ENCODE measurements at regions not wholly inside any gene's neighbourhood (a gene's known extent, or its start where the extent isn't known, plus 50 kb on each side); places are given as distances from the start of the nearest gene placed in this dataset.
"Not testable (repeated sequence)": the region's sequence is repeated elsewhere in the genome, so short reads cannot be mapped to it uniquely, and the experiment has no call there.

DNA sequence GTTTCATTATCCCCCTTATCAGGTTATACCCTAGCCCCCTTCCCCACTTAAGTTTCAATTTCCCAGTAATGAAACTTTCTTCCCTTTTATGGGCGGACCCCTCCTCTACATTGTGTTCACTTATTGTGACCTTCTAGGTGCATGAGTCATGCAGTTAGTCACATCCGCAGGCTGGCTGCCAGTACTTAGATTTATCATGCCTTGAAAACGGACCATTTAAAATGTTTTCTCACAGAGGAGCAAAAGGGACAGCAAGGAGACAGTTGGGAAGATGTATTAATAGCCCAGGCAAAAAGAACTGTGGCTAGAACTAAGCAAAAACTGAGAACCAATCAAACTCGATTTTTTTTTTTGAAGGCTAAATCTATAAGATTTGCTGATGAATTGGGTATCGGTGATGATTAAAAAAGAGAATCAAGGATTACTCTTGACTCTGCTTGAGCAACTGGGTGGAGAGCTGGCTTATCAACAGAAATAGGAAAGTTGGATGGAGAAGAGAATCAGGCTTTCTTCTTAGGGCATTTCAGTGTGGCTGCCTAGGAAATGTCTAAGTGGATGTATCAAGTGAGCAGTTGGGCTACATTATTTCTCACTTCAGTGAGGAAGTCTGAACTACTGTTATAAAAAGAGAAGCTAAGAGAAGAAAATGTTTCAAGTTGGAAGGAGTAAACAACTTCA lies 615.0 kb downstream of the HINT1 start:
- DNase-seq, result no peak

DNA sequence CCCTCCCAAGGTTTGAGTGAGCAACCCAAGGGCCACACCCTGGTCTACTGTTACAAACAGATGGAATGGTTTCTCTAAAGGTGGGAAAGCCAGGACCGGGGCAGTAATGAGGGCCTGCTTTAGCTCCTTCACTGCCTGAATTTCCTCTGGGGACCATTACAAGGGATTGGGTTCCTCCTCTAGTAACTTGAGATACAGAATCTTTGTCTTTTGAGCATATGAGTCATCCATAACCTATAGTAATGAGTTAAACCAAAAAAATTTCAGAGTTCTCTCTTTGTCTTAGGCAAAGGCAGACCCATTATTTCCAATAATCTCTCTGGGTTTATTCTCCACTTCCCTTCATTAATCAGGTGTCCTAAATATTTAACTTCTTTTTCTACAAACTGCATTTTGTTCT lies 618.8 kb downstream of the HINT1 start:
- DNase-seq, result no peak

DNA sequence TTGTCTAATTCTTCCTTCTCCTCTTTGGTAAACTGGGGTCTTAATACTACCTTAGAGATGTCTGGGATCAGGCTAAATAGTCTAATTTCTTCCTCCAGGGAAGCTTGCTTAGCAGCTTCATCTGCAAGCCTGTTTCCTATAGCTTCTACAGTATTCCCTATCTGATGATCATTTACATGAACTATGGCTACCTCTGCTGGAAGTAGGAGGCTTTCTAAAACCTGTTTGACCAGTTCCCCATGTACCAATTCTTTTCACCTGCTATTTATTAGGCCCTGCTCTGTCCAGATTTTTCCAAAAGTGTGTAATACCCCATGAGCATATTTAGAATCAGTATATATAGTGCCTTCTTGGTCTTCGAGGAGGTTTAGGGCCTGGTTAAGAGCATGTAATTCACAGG lies 619.8 kb downstream of the HINT1 start:
- no peak for DNase-seq

DNA sequence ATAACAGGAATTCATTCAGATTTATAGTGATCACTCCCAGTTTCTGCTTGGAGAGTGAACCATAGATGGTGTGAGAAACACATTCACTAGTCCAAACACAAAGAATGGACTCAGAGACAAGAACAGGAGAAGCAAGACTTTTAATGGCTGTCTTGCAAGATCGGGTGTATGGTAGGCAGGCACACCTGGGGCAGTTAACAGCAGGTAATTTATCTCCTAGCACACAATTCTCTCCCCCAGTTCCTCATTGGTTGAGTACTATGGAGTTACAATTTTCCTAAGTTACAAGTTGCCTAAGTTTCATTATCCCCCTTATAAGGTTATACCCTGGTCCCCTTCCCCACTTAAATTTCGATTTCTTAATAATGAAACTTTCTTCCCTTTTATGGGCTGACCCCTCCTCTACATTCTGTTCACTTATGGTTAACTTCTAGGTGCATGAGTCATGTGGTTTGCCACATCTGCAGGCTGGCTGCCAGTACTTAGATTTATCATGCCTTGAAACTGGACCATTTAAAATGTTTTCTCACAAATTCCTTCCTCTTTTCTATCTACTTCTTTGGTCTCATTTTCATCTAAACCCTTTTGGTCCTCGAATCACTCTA lies 623.3 kb downstream of the HINT1 start:
- DNase-seq, result no peak

DNA sequence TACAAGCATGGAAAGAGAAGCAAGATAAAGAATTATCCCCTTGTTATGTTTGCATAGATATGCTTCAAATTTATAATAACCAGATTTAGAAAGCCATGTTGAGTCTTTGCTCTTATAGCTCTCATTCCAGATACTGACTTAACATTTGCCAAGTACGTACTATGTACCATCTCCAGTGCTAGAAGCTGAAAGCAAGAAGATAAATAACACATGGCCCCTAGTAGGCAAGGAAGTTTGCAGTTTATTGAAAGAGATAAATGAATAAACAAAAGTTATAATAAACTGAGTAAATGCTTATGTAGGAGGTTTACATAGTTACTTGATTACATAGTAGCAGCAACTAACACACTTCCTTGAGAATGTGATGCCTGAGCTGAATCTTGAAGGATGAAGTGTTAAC lies 628.4 kb downstream of the HINT1 start:
- no peak for DNase-seq

DNA sequence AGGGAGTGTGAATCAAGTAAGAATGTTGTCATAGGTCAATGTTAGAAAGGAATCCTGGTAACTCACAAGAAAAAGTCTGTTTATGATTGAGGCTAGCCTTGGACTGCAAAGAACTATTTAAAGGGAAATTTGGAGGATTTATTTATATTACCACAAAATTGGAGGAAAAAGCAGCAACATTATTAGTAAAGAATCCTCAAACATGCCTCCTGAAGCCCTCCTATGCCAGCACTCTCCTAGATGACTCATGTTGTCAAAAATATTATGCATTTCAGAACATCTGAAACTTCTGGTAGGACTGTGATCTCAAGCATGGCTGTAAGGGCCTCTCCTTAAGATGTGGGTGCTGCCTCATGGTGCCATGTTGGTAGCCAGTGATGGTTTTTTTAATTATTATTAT lies 628.5 kb downstream of the CHSY3 start:
- DNase-seq, result no peak

DNA sequence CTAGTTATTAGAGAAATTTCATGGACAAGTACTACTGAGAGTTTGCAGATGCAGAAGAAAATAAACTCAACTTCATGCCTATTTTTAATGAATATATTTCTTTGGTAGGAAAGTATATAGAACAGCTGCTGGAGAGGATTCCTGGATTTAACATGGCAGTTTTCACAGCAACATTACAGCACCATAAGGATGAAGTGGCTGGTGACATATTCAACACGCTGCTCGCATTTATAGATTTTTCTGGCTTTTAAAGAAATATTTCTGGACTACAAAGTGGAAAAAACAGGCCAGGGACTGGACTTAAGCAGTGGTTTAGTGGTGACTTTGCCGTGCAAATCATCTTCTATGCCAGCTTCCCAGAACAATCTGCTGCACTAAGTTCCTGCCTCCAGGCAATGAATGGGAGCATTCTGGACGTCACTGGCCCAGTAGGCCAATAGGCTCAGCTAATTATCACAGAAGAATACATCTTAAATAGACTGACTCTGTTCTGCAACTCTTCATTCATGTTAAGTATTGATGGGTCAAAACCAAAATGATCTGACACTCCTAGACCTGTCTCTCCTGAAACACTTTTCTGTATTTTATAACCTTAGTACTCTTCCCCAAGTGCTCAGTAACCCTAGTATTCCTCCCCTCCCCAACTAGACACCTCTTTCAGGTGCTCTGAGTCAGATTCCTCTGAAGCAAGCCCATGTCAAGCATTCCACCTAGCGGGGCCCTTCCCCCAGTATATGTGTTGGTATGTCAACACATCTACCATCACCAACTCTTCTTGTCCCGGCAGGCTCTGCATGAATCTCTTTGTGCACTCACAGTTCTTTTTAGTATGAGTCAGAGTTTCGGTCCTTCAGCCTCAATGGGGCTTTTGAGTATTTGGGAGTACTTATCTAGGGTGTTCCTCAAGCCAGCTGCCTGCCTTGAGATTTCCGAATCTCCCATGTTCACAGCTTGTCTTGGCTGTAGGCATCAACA lies 625.5 kb downstream of the CHSY3 start:
- DNase-seq, result no peak

DNA sequence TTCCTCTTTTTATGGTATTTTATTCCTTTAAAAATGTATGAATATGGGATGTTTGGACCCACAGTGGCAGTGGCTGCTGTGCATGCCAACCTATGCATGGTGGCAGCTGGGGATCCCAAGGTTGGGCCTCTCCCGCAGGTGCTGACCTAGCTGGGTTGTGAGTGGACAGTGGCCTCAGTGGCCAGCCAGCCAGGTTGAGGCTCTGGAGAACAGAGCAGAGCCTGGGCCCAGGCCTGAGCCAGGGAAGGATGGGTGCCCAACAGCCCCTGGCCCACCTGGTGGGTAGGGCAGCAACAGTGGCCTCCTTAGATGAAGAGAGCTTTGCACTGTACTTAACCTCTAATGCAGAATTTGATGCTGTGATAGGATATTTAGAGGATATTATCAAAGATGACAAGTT lies 624.8 kb downstream of the CHSY3 start:
- no peak for DNase-seq

DNA sequence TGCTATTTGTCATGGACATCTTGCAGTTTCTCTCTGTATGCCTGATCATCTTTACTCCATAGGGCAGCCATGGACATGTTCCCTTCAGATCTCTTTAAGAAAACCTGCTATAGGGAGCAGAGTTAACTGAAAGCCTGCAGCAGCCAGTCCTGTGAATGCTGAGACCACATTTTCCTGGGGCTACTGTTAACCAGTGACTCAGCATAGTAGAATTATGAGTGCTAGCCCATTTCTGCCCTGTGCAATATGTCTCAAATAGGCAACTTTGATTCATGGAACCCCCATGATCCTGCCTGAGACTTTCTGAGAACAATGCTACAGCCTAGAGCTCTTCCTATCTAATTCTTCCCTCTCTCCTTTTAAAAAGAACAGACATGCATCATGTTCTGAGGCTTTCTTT lies 624.2 kb downstream of the CHSY3 start:
- DNase-seq, result no peak

DNA sequence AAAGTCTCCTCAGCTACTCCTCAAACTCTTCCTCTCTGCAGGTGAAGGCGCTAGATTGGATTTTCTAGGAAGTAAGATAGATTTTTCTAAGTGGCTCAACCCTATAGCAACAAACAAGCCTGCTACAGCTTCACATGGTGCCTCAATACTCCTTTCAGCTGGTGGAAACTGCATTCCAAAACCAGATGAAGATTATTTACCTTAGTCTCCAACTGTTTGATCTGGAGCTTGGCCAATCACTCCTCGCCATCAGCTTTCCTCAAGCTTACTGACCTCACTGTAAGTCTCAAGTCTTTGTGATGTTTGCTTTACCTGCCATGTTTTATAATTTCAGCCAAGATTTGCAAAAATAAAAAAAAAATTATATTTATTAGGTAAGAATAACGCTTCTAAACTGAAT lies 622.4 kb downstream of the CHSY3 start:
- no peak for DNase-seq

DNA sequence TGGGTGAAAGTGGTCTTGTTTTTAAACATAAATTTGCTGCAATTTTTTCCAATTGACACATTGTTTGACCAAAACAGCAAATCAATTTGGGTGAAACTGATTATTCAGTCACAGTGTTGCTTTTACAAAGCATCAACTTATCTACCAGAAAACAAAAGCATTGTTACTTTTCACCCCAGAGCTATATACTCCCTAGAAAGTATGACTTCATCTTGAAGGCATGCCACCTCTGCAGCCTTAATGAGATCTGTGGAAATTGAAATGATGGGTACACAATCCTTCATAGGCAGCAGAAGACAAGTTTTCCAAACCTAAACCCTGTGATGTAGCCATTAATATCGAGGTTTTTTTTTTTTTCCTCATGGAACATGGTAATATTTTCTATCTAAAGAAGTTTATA lies 615.9 kb downstream of the CHSY3 start:
- DNase-seq, result no peak

DNA sequence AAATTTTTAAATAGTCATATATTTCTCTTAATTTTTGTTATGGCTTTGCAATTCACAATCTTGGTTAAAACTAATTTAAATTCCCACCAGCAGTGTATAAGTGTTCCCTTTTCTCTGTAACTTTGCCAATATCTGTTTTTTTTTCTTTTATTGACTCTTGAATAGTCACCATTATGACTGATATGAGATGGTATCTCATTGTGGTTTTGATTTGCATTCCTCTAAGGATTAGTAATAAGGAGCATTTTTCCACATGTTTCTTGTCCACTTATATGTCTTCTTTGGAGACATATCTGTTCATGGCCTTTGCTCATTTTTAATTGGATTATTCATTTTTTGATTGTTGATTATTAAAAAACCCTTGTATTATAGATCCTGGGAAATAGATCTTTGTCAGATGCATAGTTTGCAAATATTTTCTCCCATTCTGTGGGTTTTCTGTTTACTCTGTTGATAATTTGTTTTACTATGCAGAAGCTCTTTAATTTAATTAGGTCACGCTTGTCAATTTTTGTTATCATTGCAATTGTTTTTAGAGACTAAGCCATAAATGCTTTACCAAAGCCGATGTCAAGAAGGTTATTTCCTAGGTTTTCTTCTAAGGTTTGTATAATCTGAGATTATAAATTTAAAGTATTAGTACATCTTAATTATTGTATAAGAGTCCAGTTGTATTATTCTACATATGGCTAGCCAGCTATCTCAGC lies 610.9 kb downstream of the CHSY3 start:
- no peak for DNase-seq

DNA sequence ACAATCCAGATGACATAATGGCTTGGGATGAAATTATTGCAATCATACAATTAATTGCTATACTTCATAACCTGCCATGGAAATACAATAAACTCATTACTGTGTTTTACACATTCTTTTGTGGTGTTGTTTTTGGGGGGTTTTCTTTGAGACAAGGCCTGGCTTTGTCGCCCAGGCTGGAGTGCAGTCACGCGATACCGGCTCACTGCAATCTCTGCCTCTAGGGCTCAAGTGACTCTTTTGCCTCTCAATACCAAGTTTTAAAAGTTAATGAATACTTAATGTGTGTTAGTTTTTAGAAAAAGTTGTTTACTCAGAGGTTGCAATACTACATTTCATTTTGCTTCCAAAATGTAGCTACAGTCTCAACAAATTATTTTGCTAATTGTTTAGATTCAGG lies 598.4 kb downstream of the CHSY3 start:
- no peak for DNase-seq

DNA sequence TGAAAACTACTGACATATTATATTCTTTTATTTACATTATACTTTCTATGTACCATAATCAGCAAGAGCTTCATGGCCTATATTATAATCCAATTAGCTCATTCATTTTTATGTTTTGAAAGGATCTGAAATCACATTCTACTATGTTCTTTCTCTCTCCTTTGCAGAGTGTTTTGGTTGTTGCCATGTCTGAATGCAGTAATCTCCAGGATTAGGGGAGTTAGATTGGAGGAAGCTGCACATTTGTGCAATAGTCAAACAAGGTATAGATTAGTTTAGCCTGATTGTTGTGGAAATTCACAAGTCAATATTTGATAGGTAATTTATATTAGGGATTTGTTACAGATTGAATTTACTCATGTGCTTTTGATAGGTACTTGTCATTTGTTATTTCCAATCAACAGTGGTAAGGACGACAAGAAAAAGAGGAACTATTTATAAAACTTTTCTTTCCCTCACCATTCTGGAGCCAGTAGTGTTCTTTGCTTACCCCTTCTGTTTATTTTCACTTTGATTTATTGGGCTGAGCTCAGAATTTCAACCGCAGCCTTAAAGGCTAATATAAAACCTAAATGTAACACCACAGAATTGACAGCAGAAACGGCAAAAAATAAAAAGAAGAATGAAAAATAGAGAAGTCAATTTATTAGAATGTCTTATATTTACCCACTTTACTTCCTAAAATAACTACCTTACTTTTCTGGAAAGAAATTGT lies 597.0 kb downstream of the CHSY3 start:
- no peak for DNase-seq

DNA sequence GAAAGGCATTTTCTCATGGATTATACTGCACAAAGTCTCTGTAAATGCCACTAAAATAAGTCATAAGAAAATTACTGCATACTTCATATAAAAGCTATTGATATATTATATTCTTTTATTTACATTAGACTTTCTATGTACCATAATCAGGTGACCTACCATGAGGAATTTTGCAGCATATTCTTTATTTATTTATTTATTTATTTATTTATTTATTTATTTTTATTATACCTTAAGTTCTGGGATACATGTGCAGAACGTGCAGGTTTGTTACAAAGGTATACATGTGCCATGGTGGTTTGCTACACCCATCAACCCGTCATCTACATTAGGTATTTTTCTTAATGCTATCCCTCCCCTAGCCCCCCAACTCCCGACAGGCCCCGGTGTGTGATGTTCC lies 596.2 kb downstream of the CHSY3 start:
- not testable (repeated sequence) for DNase-seq

DNA sequence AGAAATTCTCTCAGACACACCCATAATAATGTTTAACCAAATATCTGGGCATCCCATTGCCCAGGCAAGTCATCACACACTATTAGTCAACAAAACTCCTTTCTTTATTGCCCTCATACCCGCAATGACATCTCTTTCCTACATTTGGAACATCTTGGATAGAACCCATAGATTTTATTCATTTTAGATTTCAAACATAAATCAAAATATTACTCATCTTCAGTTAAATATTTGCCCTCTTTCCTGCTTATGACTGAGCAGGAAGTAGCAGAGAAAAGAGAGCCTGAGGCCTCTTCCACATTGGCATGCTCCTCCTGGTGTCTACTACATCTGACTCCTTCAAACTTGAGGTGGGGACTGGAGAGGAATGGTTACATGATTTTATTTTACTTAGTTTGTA lies 592.0 kb downstream of the CHSY3 start:
- no peak for DNase-seq

DNA sequence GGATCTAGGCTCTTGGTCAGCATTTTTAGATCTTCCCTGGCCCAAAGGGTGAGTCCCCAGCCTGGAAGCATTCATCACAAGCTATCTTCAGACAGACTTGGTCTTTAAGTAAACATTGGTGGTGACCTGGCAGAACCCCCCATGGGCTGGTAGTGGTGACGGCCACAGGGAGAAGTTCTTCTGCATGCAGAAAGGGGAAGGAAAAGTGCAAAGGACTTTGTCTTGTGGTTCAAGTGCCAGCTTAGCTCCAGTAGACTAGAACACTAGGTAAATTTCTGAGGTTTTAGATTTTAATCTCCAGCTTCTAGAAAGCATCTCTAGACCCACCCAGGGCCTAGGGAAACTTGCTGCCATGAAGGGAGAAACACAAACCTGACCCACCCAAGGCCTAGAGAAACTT lies 584.0 kb downstream of the CHSY3 start:
- no peak for DNase-seq

DNA sequence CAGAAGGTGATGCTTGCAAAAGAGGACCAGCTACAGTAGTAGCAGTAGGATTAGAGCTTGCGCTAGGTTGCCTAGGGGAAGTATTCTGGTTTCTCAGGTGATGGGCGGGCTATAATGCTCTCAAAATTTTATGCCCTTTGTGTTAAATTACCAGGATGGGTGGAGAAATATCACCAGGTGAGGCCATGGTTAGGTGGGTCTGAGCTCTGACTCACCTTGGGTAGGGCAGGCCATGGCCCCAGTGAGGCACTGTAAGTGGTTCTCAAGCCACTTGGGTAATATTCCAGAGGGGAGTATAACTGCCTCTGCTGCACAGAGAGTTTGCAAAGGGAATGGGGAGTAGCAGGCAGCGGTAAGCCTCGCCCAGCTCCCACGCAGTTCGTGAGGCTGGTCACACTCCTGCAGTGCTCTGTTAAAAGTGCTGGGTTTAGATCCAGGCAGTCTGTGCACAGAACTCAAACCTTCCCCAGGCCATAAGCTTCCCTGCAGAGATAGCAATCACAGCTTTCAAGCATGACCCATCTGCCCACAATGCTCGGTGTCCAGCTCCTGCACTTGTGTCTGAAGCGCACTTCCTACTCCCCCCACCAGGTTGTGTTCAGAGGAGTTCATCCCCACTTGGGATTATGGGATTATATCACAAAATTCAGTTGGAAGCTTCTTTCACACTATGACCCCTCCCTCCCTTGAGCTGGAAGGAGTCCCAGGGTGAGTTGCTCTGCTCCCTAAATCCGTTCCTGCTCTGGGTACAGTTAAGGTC lies 575.0 kb downstream of the CHSY3 start:
- DNase-seq, result no peak

DNA sequence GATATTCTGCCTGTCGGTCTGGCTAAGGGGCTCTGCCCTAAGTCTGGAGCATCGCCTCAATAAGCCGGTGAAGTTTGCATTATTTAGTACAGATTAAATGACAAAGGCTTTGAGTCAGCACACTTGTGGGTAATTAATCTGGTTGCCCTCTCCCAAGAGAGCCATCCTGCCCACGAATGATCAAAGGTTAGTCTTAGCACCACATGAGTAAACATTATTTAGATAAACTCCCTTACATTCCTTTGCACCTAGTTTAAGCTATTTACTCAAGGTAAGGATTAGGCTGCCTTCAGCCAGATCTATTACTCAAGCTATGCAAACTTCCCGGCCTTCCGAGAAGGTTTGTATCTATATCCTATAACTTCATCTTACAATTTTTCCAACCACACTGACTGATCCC lies 572.1 kb downstream of the CHSY3 start:
- DNase-seq, result no peak

DNA sequence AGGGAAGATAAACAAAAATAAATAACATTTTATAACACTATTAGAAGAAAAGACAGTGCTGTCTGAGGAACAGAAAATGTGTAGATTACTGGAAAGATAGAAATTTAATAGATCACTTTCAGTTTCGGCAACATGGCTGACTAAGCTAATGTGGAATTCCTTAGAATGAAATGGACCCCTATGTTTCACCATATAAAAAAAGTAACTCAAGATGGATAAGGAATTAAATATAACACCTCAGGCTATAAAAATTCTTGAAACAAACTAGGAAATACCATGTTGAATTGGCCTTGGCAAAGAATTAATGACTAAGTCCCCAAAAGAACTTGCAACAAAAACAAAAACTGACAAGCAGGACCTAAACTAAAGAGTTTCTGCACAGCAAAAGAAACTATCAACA lies 558.3 kb downstream of the CHSY3 start:
- no peak for DNase-seq

DNA sequence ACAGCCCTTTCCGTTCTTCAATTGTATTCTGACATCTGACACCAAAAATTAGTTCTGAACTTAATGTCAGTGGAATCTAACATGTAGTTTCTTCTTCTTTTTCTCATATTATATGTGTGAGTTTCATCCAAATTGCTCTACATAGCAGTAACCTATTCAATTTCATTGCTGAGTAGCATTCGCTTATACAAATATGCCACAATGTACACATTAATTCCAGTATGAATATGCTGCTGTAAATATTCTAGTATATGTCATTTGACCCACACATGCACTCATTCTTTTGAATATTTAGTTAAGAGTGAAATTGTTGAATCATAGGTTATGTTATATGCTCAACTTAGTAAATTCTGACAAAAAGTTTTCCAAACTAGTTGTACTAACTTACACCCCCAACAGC lies 550.9 kb downstream of the CHSY3 start:
- DNase-seq, result no peak

DNA sequence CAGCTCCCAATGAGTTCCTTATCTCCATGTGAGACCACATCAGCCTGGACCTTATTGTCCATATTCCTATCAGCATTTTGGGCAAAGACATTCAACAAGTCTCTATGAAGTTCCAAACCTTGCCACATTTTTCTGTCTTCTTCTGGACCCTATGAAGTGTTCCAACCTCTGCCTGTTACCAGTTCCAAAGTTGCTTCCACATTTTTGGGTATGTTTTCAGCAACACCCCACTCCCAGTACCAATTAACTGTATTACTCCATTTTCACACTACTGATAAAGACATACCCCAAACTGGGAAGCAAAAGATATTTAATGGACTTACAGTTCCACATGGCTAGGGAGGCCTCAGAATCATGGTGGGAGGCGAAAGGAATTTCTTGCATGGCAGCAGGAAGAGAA lies 548.5 kb downstream of the CHSY3 start:
- DNase-seq, result no peak

Measured in T-helper 9 cell (primary cell).